GM18505 (cell line): ENCODE measurements at regions not wholly inside any gene's neighbourhood (a gene's known extent, or its start where the extent isn't known, plus 50 kb on each side); places are given as distances from the start of the nearest gene placed in this dataset.

Source experiments
- ATAC-seq: cut with Tn5 transposase; IDR thresholded peaks from one replicate; pipeline ENCODE4 v1.9.1; 2021; ENCODE audit not compliant: unreplicated experiment
- POLR2A ChIP-seq: IDR thresholded peaks from 4 replicates; pipeline ENCODE4 v1.6.1; 2011; ENCODE audit warnings: borderline replicate concordance; ENCODE audit not compliant: insufficient read depth, insufficient read length; ENCODE audit errors: extremely low read depth

DNA sequence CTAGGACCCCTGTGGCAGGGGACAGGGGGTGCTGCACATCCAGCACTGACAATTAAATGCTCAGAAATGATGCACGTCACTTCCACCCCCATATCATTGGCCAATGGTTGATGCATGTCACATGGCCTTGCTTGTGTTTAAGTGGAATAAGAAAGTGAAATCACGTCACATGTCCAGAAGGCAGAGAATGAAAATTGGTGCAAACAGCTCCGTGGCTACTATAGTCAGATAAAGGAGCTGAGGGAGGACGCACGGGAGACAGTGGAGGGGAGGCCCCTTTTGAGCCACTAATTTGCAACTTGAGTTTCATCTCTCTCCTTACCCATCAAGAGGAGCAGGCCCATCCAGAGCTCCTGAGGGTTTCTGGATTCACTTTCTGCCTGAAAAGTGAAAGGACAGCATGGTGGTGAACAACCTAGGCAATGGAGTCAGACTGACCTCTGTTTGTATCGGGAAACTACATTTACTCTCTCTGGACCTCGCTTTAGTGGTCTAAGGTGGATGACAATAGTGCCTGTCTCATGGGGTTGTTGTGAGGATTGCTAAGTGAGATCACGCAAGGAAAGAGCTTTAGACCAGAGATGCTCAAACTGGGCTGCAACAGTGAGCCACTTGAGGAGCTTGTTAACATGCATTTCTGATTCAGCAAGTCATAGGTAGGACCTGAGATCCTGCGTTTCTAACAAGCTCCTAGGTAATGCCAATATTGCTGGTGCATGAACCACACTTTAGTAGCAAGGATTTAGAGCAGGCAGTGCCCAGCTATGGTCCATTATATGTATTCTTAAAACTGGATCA lies 133.9 kb upstream of the ADRA1B start:
- ATAC-seq: no peak
- no peak for TF ChIP-seq POLR2A

DNA sequence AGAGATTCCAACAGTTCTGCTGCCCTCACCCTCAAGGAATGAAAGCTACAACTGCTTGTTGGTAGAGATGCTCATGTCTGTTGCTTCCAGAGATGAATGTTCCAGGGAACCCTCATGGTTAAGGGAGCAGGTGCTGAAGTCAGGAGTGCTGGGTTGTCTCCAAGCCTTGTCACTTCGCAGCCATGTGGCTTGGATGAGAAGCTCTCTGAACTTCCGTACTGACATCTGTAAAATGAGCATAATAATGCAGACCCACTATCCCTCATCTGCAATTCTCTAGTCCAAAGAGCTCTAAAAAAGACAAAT lies 133.3 kb upstream of the ADRA1B start:
- ATAC-seq: no peak
- TF ChIP-seq POLR2A: no peak

DNA sequence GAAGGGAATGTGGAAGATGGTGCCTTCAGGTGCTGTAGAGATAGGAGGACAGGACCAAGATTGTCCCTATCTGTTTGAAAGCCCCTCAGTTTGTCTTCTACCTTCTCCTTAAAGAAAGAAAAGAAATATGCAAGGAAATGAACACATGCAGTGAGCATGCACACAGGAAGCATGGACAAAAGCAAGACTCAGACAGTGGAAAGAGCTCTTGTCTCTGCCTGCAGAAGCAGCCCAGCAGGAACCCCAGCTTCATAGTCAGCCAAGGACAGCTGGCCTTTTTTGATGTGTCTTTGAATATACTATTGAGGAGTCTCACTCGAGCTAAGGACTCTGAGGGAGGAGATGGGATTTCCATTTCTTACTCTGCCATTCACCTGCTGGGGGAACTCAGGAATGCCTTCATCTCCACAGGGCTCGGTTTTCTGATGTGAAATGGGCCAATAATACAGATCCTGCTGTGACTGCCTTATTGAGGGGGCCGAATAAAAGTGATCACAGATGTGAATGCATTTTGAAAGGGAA lies 132.5 kb upstream of the ADRA1B start:
- no peak for TF ChIP-seq POLR2A
- no peak for ATAC-seq

DNA sequence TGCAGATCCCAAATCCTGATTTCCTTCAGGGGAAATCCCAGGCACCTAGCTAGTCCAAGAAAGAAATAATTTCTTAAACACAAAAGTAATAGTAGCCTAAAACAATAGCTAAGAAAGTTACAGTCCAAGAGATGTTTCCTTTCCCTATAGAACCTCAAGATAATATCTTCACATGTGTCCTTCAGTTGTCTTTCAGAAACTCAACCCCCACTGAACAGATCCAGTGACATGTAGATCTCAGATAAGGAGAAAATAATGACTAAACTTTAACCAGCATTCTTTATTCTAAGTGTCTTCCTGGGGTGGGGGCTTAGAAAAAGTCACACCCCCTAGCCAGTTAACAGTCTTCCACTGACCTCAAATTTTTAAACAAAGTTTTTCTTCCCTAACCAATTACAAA lies 131.3 kb upstream of the ADRA1B start:
- no peak for ATAC-seq

DNA sequence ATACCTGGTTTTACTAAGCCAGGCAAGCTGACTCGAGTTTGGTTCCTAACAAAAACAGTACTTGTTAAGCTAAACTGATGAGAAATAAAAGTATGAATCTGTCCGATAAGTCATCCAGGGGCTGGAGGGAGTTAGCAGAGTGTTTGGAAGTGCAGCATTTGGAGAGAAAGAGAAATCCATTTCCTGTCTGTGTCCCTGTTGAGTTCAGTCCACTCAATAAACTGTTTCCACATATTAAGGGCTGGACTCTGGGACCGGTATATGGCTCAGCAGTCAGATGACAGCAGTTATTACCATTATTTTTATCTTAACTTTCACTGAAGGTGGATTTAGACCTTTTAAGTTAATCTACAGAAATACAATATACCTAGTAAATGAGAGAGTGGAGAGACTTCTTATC lies 130.6 kb upstream of the ADRA1B start:
- ATAC-seq: no peak
- TF ChIP-seq POLR2A: no peak

More for the DNA sequence above, 131.3 kb upstream of the ADRA1B start:
- no peak for TF ChIP-seq POLR2A

DNA sequence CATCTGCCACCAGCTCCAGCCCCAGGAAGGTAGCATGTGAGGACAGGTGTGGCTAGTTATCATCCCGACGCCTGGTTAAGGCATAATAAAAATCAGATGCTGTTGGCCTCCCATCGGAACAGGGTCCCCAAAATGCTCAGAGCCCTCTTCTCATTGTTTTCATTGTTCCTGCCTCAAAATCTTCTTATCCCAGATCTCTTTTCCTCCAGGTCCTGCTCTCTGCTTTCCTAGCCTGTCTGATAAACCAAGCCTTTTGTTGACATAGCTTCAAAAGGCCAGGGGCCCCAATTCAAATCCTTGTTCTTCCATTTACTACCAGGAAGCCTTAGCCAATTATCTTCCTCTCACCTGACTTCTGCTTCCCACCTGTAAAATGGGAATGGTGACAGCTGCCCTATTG lies 130.1 kb upstream of the ADRA1B start:
- no peak for TF ChIP-seq POLR2A
- no peak for ATAC-seq

DNA sequence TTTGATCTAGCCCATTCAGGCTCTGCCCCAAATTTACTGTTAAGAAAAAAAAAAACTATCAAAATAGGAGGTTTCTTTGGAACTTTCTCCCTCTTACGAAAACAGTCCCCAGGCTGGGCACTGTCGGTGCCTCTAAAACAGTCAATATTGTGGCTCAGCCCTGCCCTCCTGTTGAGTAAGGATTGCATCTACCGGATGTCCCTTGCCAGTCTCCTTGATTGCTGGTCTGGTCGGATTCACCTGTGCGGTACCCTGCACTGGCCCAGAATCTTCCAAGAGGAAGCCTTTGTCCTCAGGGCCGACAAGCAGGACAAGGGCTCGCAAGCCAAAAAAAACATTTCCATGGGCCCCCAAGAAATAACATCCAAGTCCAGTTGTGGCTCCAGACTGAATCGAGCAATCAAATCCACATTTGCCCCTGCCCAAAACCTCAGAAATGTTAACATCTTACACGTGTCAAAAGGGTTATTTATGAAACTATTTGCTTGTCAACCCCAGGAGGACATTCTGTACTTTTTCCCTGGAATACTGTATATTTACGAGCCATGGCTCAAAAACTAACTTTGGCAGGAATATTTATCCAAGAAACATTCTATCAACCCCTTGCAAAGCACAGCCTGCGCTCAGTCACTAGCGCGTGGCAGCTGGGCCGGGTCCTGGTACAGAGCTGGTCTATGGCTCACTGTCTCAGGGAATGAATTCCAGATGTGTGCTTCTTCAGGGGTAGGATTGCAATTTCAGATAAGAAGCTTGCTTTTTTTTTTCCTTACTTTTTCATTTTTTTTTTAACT lies 129.2 kb upstream of the ADRA1B start:
- no peak for ATAC-seq
- no peak for TF ChIP-seq POLR2A

DNA sequence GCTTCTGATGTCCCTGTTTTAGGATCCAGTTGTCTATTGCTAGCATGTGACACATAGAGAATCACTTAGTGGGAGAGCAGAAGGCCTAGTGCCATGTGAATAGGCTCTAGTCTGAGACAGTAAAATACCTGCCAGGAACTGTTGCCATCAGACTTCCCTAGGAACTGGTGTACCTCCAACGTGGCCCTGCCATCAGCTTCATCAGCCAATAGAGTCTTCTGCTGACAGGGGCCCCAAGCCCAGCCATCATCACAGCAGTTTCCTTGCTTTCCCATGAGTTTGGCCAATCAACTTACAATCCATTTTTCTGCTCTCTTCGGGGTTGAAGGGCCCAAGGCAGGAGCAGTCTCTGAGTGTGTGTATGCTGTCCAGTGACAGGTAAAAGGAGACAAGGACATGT lies 128.4 kb upstream of the ADRA1B start:
- no peak for ATAC-seq
- TF ChIP-seq POLR2A: no peak

DNA sequence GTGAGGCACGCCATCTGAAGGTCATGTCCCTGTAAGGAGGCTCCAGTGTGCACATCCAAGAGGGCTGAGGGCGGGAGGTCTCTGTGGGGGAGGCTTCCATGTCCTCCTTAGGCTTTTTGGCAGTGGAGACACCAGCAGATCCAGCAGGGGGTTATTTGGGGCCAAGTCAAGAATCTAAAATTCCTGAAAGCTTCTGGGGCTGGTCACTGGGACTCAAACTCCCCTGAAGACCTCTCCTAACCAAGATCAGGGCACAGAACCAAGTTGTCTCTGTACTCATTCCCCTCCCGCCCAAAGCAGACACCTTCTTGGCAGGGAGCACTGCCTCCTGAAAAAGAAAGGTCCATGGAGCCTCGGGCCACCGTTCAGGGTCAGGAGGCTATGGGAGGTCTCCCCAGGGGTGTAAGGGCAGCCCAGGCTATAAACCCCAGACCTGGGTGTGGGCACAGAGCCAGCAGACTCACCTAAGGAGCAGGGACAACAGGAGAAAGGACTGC lies 127.4 kb upstream of the ADRA1B start:
- TF ChIP-seq POLR2A: no peak
- ATAC-seq: no peak

DNA sequence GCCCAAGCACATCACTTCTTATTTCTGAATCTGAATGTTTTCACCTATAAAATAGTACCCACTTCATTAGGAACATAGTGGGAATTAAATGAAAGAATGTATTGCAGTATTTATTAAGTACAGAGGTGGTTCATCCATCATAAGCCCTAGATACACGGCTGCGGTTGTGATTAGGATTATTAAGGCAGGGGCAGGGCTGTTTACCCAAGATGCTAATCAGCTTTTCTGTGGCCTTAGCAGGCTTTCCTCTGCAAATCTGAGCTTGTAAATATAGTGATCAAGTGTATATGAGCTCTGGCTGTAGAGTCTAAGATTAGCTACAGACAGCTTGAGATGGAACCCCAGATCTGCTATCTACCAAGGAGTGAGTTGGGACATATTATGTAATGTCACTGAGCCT lies 124.1 kb upstream of the ADRA1B start:
- no peak for ATAC-seq
- TF ChIP-seq POLR2A: no peak

DNA sequence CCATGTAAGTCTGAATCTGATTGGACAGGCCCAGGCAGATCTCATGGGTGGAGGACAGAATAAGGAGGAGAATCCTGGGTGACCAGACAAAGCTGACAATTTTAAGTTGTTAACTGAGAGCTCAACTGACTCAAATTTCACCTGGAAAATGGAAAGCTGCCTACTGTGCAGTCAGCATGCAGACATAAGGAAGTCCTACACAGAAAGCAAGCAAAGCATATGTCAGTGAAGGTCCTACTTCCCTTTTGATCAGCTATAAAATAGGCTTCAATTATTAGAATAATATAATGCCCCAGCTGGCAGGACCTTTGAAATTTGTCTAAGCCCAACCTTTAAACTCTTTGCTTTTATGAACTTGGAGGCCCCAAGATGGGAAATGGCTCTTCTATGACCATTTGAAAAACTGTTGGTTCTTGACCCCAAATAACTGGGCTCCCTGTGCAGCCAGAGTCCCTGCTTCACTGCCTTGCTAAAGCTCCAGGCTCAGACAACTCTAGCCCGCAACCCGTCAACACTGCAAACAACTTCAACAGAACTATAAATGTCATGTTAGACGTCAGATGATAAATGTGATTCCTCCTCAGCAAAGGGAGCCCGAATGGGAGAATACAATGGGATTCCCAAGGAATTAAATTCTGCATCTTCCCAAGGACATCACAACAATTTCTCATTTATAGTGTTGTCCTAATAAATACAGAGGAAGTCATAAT lies 118.9 kb upstream of the ADRA1B start:
- no peak for TF ChIP-seq POLR2A
- ATAC-seq: no peak

DNA sequence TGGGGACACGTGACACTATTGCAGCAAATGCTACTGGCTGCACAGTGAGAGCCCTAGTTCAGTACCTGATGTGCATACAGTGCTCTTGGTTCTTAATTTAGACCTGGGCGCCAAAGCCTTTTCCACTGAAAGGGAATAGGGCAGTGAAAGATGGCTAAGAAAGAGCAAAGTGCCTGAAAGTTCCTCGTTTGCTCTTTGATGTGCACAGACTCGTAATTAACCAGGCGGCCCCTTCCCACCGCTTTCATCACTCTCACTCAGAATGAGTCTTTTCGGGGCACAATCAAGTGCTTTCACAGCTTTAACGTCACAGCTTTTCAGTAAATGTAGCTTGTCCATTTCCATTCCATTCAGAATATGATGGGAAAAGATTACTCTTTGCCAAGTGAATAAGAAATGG lies 116.6 kb upstream of the ADRA1B start:
- no peak for ATAC-seq
- no peak for TF ChIP-seq POLR2A

DNA sequence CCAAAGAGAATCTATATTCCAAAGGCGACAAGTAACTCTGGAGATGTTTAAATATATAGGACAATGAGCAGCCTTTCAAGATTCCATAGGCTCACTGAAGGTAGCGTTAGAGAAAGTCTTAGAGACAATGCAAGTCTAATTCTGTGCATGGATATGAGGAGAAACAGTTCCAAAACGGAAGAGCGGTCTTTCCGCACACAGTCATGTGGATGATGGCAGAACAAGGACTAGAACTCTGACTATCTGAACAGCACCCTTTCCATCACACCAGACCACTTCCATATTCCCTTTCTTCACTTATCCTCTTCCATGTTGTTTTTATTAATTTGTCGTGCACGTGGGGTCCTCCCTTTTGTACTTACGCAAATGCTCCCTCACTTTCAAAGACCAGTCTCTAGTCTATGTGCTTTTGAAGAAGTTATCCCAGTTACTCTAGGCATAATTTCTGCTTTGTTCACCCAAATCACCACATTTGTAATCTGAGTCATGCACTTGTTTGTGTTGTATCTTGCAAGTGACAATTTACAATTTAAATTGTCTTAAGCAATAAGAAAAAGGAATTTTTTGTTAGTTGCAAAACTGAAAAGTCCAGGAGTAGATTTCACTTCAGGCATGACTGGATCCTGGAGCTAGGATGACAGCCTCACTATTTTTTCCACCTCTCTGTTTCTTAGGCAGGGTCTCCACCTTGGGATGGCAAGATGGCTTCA lies 116.0 kb upstream of the ADRA1B start:
- ATAC-seq: no peak
- TF ChIP-seq POLR2A: no peak
